NCI-H1048 (cell line): ENCODE measurements at regions not wholly inside any gene's neighbourhood (a gene's known extent, or its start where the extent isn't known, plus 50 kb on each side); places are given as distances from the start of the nearest gene placed in this dataset.

ENCODE experiments used
- DNase-seq: peaks from one replicate; lab custom pipeline; 2025; lab: John Stamatoyannopoulos, UW

DNA sequence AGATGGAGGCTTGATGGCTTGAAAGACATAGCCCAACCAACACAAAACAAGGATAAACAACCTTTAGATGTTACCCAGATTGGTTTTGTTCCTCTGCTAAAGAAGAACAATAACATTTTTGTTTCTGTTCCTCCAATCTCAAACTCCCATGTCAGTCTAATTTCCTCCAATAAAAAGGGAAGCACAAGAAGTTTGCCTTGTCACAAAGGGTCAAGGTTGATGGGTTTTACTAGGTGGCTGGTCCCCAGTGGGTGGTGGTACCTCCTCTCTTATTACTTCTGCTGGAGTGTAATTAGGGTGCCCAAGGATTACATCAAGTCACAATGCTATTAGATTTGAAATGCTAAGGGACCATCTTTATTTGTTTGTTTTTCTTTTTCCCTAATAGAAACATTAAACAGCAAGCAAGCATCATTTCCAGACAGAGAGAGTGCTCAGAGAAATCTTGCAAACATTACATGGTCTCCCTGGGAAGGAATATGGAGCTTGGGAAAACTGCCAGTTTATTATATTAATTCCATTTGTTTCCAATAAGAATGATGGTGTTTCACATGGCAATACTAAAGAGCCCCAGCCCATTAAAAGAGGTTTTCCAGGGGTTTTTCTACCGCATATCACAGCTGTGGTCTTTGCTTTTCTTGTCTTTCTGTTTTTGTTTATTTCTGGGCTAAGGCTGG, 78.3 kb upstream of the AOAH start:
- no peak for DNase-seq

GRCh38 chr7:36796850-36797536, 72.7 kb upstream of the AOAH start:
- no peak for DNase-seq

GRCh38 chr7:36795451-36796021, 71.2 kb upstream of the AOAH start:
- DNase-seq = no peak

DNA sequence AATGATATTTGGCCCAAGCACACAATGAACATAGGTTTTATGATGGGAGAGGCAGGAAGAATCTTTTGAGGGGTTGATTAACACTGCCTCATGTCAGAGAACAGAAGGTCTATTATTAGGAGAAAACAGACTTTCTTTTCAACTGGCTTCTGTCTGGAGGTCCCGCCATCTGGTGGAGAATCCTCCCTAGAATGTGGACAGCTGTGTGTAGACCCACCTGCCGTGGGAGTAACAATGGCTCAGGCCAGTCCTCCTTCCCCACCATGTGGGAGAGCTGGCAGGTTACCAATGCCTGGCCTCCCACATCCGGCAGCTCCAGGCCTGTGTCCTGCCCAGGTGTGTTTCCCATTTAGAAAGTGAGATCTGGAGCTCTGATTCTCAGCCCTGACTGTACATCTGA, 70.4 kb upstream of the AOAH start:
- no peak for DNase-seq

- no peak for DNase-seq
These were observed 68.1 kb upstream of the AOAH start for GRCh38 chr7:36792421-36792820.

- no peak for DNase-seq
These were observed 66.1 kb upstream of the AOAH start for GRCh38 chr7:36790311-36790787.

DNA sequence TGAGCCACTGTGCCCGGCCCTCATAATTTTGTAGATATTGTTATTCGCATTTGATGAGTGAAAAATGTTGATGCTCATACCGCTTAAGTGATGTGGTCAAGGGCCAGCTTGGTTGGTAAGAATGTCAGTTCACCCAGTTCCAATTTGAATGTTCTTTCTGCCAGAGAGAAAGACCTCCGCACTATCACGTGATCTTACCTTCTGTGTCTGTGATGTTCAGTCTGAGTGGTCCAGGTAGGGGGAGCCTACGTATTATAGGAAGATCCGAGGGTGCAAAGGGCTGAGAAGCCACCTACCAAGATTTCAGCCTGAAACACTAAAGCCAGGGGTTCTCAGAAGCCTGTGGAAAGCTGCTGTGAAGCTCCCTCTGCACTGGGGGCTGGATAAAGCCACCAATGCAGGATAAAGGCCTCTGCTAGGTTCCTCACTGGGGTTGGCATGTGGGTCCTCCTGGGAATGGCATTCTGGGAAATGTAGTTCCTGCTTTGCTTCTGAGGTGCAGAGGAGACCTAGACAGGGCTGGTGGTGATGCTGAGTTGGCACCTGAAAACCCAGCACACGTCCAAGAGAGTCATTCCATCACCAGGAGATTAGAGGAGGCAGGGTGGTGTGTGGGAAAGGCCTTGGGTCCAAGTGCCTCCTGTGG, 64.7 kb upstream of the AOAH start:
- no peak for DNase-seq

GRCh38 chr7:36787933-36788378, 63.7 kb upstream of the AOAH start:
- no peak for DNase-seq

DNA sequence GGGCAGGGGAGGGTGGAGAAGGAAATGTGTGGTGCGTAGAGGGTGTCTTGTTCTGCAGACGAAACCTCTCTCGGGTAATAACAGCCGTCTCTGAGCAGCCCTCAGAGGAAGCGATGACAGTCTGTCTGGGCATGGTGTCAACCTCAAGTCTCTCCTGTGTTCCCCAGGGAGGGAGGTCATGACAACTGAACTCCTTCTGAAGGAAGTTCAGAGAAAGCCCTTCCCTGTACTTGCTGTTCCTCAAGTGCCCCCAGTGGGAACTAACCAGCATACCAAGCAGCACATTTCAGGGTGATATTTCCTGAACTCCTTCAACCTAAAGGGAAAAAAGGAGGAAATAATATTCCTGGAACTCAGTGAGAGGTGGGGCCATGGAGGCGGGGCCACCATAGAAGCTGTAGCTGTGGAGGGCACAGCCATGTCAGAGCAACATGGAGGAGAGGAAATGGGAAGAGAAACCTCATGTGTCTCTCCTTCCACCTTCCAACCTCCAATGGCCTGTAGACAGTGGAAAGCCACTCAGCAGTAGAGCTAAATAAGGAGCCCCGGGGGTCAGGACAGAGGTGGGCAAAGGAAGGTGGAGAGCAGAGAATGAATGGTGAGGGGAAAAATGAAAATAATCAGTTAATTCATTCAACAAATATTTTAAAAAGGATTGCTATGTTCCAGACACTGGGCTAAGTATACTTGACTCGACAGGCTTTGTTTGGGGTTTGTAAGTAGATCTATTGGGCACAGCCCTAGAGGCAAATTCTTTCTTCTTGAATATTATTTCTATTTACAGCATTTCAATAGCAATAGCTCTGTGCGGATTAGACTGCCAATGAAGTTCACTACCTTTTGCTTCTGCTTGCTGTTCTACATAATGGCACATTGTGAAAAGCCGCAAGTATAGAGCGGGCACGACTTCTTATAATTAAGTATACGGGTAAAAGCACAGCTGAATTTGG, 61.0 kb upstream of the AOAH start:
- DNase-seq = peak; percentile 22

- DNase-seq = no peak
These were observed 56.9 kb upstream of the AOAH start for GRCh38 chr7:36781011-36781738.

GRCh38 chr7:36777855-36778254, 53.6 kb upstream of the AOAH start:
- DNase-seq = no peak

DNA sequence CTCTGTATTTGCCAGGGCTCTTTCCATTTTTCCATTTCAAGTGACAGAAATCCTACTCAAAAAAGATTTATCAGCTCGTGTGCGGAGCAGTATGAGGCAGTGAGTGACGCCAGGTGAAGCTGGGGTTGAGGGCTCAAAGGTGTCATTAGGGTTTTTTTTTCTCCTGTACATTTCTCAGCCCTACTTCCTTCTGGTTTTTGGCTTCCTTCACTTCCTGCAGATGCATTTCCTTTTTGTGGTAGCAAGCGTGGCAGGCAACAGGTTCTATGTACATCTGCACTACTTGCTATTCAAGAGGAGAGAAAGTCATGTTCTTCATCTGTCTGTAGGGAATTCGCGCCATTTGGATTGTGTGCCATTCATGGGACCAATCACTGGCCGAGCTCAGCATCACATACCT, 52.8 kb upstream of the AOAH start:
- DNase-seq = no peak

DNA sequence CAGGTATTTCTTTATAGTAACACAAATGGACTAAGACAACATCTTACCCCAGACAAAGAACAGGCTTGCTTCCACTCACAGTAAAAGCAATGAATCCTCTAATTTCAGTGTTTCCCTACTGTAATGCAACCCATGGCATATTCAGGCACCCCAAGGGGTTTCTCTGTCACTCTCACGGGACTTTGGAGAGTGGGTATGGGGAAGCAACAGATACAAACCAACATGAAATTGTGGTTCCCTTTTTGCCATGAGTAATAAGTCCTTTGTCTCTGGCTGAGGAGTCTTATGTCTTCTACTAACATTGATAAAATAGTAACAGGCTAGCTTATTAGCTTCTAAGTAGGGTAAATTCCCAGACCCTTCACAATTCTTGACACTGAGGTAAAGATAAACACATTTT, 51.4 kb upstream of the AOAH start:
- no peak for DNase-seq

DNA sequence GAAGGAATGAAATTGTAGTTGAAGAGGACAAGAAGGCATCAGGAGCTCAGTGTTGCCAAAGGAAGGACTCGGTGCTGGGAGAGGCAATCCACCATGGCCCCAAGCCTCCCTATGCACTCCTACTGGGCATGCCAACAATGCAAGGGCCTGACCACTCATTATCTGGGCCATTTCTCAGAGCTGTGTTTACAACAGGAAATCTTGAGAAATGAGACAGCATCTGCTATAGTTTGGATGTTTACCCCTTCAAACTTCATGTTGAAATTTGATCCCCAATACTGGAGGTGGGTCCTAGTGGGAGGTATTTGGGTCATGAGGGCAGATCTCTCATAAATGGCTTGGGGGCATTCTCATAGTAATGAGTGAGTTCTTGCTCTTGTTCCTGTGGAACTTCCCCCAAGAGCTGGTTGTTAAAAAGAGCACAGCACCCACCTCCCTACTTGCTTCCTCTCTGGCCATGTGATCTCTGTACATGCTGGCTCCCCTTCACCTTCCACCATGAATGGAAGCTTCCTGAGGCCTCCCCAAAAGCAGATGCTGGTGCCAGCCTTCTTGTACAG, 50.8 kb upstream of the AOAH start:
- no peak for DNase-seq
